ENCODE measurements at regions not wholly inside any gene's neighbourhood (a gene's known extent, or its start where the extent isn't known, plus 50 kb on each side); places are given as distances from the start of the nearest gene placed in this dataset.

DNA sequence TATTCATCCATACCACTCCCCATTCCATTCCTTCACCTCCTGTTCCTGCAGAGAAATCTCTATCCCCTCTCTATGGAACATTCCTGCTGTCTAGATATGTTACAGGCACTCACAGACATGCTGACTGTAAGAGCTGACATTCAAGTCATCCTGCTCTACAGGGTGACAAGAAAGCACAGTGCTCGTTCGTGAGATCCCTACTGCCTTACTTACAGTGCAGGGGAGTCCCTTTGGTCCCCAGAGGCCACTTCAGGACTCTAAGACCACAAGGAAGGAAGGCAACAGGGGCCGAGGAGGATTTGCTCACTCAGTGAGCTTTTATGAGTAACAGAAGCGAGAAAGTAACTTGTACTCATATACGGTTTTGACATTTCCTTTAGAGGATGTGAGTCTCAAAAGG is 110.5 kb downstream of the GAS1 start:
- H3K9me3 Mint-ChIP-seq (ENCODE audit: unreplicated experiment) = no peaks in the 10 kb centered on the region
- TF ChIP-seq, protein P1, sequence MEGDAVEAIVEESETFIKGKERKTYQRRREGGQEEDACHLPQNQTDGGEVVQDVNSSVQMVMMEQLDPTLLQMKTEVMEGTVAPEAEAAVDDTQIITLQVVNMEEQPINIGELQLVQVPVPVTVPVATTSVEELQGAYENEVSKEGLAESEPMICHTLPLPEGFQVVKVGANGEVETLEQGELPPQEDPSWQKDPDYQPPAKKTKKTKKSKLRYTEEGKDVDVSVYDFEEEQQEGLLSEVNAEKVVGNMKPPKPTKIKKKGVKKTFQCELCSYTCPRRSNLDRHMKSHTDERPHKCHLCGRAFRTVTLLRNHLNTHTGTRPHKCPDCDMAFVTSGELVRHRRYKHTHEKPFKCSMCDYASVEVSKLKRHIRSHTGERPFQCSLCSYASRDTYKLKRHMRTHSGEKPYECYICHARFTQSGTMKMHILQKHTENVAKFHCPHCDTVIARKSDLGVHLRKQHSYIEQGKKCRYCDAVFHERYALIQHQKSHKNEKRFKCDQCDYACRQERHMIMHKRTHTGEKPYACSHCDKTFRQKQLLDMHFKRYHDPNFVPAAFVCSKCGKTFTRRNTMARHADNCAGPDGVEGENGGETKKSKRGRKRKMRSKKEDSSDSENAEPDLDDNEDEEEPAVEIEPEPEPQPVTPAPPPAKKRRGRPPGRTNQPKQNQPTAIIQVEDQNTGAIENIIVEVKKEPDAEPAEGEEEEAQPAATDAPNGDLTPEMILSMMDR (IDR thresholded peaks at IDR 0.05) = no peak
- H3K27ac Mint-ChIP-seq (ENCODE audit: unreplicated experiment) = no peak overlapping the region
- H3K4me1 Mint-ChIP-seq (ENCODE audit: unreplicated experiment) = peaks cover 24% of the 10 kb centered on the region
- H3K36me3 Mint-ChIP-seq (ENCODE audit: unreplicated experiment) = no peaks in the 10 kb centered on the region
- no peaks in the 10 kb centered on the region for H3K27me3 Mint-ChIP-seq (ENCODE audit: unreplicated experiment)
- H3K4me3 Mint-ChIP-seq (ENCODE audit: unreplicated experiment) = no peak overlapping the region
- no peak for DNase-seq (ENCODE audit: extremely low spot score, unreplicated experiment)

GRCh38 chr9:86836266-86836665 is 111.0 kb downstream of the GAS1 start:
- H3K9me3 Mint-ChIP-seq (ENCODE audit: unreplicated experiment) = no peaks in the 10 kb centered on the region
- H3K27me3 Mint-ChIP-seq (ENCODE audit: unreplicated experiment) = no peaks in the 10 kb centered on the region
- DNase-seq (ENCODE audit: extremely low spot score, unreplicated experiment) = no peak
- H3K36me3 Mint-ChIP-seq (ENCODE audit: unreplicated experiment) = no peaks in the 10 kb centered on the region
- H3K4me1 Mint-ChIP-seq (ENCODE audit: unreplicated experiment) = peaks cover 24% of the 10 kb centered on the region
- TF ChIP-seq, protein P1 (IDR thresholded peaks at IDR 0.05) = no peak
- no peak overlapping the region for H3K27ac Mint-ChIP-seq (ENCODE audit: unreplicated experiment)
- no peak overlapping the region for H3K4me3 Mint-ChIP-seq (ENCODE audit: unreplicated experiment)

GRCh38 chr9:86830356-86830755 is 117.0 kb downstream of the GAS1 start:
- Mint-ChIP-seq H3K27me3 (ENCODE audit: unreplicated experiment) (peaks cover 2% of the 10 kb centered on the region), H3K9me3 (ENCODE audit: unreplicated experiment) (no peaks in the 10 kb centered on the region), H3K4me3 (ENCODE audit: unreplicated experiment) (no peak overlapping the region), H3K4me1 (ENCODE audit: unreplicated experiment) (peaks cover 22% of the 10 kb centered on the region), H3K36me3 (ENCODE audit: unreplicated experiment) (no peaks in the 10 kb centered on the region), H3K27ac (ENCODE audit: unreplicated experiment) (peak overlapping the region; percentile 77)
- TF ChIP-seq, protein P1 (IDR thresholded peaks at IDR 0.05) = no peak
- DNase-seq (ENCODE audit: extremely low spot score, unreplicated experiment) = peak; percentile 27

- Mint-ChIP-seq H3K27ac (ENCODE audit: unreplicated experiment) (peak overlapping the region; percentile 77), H3K9me3 (ENCODE audit: unreplicated experiment) (peaks cover 4% of the 10 kb centered on the region), H3K27me3 (ENCODE audit: unreplicated experiment) (peaks cover 2% of the 10 kb centered on the region), H3K4me1 (ENCODE audit: unreplicated experiment) (peaks cover 22% of the 10 kb centered on the region), H3K4me3 (ENCODE audit: unreplicated experiment) (no peak overlapping the region), H3K36me3 (ENCODE audit: unreplicated experiment) (no peaks in the 10 kb centered on the region)
- DNase-seq (ENCODE audit: extremely low spot score, unreplicated experiment) = no peak
- TF ChIP-seq, protein P1 (IDR thresholded peaks at IDR 0.05) = no peak
Measured at GRCh38 chr9:86829496-86830046, 117.7 kb downstream of the GAS1 start.

DNA sequence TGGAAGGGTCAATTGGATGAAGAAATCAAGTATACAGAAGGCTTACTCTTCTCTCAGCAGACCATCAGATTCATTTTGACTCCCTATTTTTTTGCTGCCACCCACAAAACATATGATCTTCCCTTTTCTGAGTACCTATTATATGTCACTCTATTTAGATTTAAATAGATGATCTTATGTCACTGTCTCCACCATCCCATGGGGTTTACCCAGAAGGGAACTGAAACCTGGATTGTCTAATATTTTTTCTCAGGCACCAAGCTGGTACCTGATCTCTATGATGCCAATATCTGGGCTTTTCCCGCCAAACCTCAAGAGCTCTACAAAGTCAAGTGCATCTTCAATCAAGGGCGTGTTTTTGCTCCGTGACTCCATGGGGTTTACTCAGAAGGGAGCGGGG is 118.7 kb downstream of the GAS1 start:
- Mint-ChIP-seq H3K9me3 (ENCODE audit: unreplicated experiment) (peaks cover 4% of the 10 kb centered on the region), H3K4me3 (ENCODE audit: unreplicated experiment) (no peak overlapping the region), H3K27ac (ENCODE audit: unreplicated experiment) (no peak overlapping the region), H3K27me3 (ENCODE audit: unreplicated experiment) (peaks cover 2% of the 10 kb centered on the region), H3K4me1 (ENCODE audit: unreplicated experiment) (peaks cover 22% of the 10 kb centered on the region), H3K36me3 (ENCODE audit: unreplicated experiment) (no peaks in the 10 kb centered on the region)
- DNase-seq (ENCODE audit: extremely low spot score, unreplicated experiment) = peak; percentile 11
- TF ChIP-seq, protein P1 (IDR thresholded peaks at IDR 0.05) = no peak

All from osteocyte (in vitro differentiated cells).